ENCODE measurements at regions not wholly inside any gene's neighbourhood (a gene's known extent, or its start where the extent isn't known, plus 50 kb on each side); places are given as distances from the start of the nearest gene placed in this dataset.
"Not testable (repeated sequence)": the region's sequence is repeated elsewhere in the genome, so short reads cannot be mapped to it uniquely, and the experiment has no call there.

DNA sequence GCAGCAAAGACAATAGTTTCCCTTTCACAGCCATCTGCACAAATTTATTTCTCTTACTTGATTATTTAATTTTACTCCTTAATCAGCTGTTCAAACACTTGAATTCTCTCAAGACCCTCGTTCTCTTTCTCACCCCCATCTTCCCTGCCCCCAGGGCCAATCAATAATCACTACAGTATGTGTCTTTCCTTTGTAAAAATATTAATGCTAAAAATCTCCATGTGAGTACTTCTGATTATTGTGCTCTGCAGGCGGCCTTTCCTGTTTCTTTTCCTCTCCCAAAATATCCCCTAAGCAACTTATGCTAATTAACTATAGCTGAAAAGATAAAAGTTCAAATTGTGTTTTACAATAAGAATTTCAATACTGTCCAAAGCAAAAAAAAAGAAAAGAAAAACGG lies 617.0 kb upstream of the CBLB start:
- no peak overlapping the region for H3K27ac ChIP-seq (ENCODE audit: low read depth in 1 of 2, low read length in 2 of 2)
- WGBS: 44% methylated on average over 3 of the region's 3 CpGs
- DNase-seq (ENCODE audit: low spot score): no peak
- H3K27me3 ChIP-seq (ENCODE audit: control insufficient read depth in 4 of 4, insufficient read depth in 4 of 4, low read length in 3 of 4): no peaks in the 10 kb centered on the region
- peaks cover 0 to 2% (median under 1%) of the 10 kb centered on the region in 4 donors for H3K9me3 ChIP-seq (ENCODE audit: control insufficient read depth in 4 of 4, low read length in 3 of 4)
- H3K4me1 ChIP-seq (ENCODE audit: control insufficient read depth in 4 of 4, insufficient read depth in 4 of 4, low read length in 3 of 4): no peaks in the 10 kb centered on the region
- no peak overlapping the region for H3K9ac ChIP-seq (ENCODE audit: low read depth in 1 of 2, low read length in 2 of 2)
- H3K4me3 ChIP-seq (ENCODE audit: low read depth in 1 of 3, low read length in 3 of 3): no peak overlapping the region
- TF ChIP-seq FOXA1 (IDR thresholded peaks at IDR 0.05) (no peak), NR2F2 (IDR thresholded peaks at IDR 0.05) (no peak), RAD21 (IDR thresholded peaks at IDR 0.05) (no peak), SP1 (IDR thresholded peaks at IDR 0.05) (no peak), HNF4A (conservative IDR thresholded peaks at IDR 0.05) (no peak), RXRA (IDR thresholded peaks at IDR 0.05) (no peak), YY1 (IDR thresholded peaks at IDR 0.05) (no peak), HNF4G (IDR thresholded peaks at IDR 0.05) (no peak)
- TF ChIP-seq, protein P1, sequence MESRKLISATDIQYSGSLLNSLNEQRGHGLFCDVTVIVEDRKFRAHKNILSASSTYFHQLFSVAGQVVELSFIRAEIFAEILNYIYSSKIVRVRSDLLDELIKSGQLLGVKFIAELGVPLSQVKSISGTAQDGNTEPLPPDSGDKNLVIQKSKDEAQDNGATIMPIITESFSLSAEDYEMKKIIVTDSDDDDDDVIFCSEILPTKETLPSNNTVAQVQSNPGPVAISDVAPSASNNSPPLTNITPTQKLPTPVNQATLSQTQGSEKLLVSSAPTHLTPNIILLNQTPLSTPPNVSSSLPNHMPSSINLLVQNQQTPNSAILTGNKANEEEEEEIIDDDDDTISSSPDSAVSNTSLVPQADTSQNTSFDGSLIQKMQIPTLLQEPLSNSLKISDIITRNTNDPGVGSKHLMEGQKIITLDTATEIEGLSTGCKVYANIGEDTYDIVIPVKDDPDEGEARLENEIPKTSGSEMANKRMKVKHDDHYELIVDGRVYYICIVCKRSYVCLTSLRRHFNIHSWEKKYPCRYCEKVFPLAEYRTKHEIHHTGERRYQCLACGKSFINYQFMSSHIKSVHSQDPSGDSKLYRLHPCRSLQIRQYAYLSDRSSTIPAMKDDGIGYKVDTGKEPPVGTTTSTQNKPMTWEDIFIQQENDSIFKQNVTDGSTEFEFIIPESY (IDR thresholded peaks at IDR 0.05): no peak
- no peaks in the 10 kb centered on the region for H3K36me3 ChIP-seq (ENCODE audit: control insufficient read depth in 4 of 4, insufficient read depth in 3 of 4, low read depth in 1 of 4, low read length in 3 of 4)

DNA sequence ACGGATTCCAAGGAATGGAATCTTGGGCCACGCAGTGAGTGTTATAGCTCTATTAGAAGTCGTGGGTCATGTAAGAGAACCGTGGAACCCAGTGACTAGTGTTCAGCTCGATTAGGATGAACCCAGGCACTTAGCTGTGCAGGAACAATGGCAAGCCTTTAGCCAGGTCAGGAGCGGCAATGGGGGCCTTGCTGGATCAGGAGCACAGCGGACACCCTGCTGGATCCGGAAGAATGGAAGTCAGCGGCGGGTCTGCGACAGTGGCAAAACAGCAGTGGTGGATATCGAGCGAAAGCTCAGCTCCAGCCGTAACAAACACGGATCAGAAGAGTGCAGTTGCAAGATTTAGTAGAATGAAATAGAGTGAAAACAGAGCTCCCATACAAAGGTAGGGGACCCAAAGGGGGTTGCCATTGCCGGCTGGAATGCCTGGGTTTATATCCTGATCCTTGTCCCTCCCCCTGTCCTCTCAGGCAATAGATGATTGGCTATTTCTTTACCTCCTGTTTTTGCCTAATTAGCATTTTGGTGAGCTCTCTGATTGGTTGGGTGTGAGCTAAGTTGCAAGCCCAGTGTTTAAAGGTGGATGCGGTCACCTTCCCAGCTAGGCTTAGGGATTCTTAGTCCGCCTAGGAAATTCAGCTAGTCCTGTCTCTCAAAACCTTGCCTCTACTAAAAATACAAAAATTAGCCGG lies 618.3 kb upstream of the CBLB start:
- H3K4me1 ChIP-seq (ENCODE audit: control insufficient read depth in 4 of 4, insufficient read depth in 4 of 4, low read length in 3 of 4); H3K9ac ChIP-seq (ENCODE audit: low read depth in 1 of 2, low read length in 2 of 2): not testable (repeated sequence)

DNA sequence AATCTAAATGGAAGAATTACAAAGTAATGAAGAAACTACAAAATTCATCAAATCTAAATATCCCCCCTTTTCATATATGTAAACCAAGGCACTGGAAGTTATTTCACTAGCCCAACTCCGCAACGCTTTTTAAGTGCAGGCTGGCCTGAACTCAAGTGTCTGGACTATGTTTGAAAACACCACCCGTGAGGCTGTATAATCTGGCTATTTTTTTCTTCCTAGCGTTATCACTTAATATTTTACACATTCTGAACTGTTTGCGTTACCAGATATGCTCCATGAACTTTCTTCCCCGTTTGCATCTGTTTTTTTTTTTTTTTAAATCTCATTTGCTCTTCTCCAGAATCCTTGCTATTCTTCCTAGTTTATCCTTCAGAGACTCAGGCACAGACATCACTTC lies 619.5 kb upstream of the CBLB start:
- no peak for DNase-seq (ENCODE audit: low spot score)
- no peak overlapping the region for H3K4me3 ChIP-seq (ENCODE audit: low read depth in 1 of 3, low read length in 3 of 3)
- no peaks in the 10 kb centered on the region for H3K27me3 ChIP-seq (ENCODE audit: control insufficient read depth in 4 of 4, insufficient read depth in 4 of 4, low read length in 3 of 4)
- no peak overlapping the region for H3K27ac ChIP-seq (ENCODE audit: low read depth in 1 of 2, low read length in 2 of 2)
- H3K4me1 ChIP-seq (ENCODE audit: control insufficient read depth in 4 of 4, insufficient read depth in 4 of 4, low read length in 3 of 4): no peaks in the 10 kb centered on the region
- H3K9me3 ChIP-seq (ENCODE audit: control insufficient read depth in 4 of 4, low read length in 3 of 4): no peaks in the 10 kb centered on the region
- no peak overlapping the region for H3K9ac ChIP-seq (ENCODE audit: low read depth in 1 of 2, low read length in 2 of 2)
- TF ChIP-seq RXRA (IDR thresholded peaks at IDR 0.05): no peak
- TF ChIP-seq EGR1 (IDR thresholded peaks at IDR 0.05; ENCODE audit: low read depth in 2 of 2): no peak
- TF ChIP-seq FOXA1 (IDR thresholded peaks at IDR 0.05): no peak
- TF ChIP-seq RAD21 (IDR thresholded peaks at IDR 0.05): no peak
- TF ChIP-seq, protein P2, sequence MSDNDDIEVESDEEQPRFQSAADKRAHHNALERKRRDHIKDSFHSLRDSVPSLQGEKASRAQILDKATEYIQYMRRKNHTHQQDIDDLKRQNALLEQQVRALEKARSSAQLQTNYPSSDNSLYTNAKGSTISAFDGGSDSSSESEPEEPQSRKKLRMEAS (IDR thresholded peaks at IDR 0.05): no peak
- no peak for TF ChIP-seq JUND (IDR thresholded peaks at IDR 0.05)
- TF ChIP-seq, protein P1 (IDR thresholded peaks at IDR 0.05): no peak
- TF ChIP-seq FOXA2 (IDR thresholded peaks at IDR 0.05): no peak
- no peak for TF ChIP-seq HNF4A (conservative IDR thresholded peaks at IDR 0.05)
- no peak for TF ChIP-seq TAF1 (conservative IDR thresholded peaks at IDR 0.05)
- TF ChIP-seq, protein P3, sequence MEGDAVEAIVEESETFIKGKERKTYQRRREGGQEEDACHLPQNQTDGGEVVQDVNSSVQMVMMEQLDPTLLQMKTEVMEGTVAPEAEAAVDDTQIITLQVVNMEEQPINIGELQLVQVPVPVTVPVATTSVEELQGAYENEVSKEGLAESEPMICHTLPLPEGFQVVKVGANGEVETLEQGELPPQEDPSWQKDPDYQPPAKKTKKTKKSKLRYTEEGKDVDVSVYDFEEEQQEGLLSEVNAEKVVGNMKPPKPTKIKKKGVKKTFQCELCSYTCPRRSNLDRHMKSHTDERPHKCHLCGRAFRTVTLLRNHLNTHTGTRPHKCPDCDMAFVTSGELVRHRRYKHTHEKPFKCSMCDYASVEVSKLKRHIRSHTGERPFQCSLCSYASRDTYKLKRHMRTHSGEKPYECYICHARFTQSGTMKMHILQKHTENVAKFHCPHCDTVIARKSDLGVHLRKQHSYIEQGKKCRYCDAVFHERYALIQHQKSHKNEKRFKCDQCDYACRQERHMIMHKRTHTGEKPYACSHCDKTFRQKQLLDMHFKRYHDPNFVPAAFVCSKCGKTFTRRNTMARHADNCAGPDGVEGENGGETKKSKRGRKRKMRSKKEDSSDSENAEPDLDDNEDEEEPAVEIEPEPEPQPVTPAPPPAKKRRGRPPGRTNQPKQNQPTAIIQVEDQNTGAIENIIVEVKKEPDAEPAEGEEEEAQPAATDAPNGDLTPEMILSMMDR (IDR thresholded peaks at IDR 0.05; ENCODE audit: low read depth, low read length, missing input control): no peak
- TF ChIP-seq, protein P4, sequence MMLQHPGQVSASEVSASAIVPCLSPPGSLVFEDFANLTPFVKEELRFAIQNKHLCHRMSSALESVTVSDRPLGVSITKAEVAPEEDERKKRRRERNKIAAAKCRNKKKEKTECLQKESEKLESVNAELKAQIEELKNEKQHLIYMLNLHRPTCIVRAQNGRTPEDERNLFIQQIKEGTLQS (IDR thresholded peaks at IDR 0.05): no peak
- TF ChIP-seq, protein P5, sequence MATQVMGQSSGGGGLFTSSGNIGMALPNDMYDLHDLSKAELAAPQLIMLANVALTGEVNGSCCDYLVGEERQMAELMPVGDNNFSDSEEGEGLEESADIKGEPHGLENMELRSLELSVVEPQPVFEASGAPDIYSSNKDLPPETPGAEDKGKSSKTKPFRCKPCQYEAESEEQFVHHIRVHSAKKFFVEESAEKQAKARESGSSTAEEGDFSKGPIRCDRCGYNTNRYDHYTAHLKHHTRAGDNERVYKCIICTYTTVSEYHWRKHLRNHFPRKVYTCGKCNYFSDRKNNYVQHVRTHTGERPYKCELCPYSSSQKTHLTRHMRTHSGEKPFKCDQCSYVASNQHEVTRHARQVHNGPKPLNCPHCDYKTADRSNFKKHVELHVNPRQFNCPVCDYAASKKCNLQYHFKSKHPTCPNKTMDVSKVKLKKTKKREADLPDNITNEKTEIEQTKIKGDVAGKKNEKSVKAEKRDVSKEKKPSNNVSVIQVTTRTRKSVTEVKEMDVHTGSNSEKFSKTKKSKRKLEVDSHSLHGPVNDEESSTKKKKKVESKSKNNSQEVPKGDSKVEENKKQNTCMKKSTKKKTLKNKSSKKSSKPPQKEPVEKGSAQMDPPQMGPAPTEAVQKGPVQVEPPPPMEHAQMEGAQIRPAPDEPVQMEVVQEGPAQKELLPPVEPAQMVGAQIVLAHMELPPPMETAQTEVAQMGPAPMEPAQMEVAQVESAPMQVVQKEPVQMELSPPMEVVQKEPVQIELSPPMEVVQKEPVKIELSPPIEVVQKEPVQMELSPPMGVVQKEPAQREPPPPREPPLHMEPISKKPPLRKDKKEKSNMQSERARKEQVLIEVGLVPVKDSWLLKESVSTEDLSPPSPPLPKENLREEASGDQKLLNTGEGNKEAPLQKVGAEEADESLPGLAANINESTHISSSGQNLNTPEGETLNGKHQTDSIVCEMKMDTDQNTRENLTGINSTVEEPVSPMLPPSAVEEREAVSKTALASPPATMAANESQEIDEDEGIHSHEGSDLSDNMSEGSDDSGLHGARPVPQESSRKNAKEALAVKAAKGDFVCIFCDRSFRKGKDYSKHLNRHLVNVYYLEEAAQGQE (IDR thresholded peaks at IDR 0.05): no peak
- no peak for TF ChIP-seq NR2F2 (IDR thresholded peaks at IDR 0.05)
- no peak for TF ChIP-seq HNF4G (IDR thresholded peaks at IDR 0.05)
- TF ChIP-seq GABPA (IDR thresholded peaks at IDR 0.05 in 1 of 2, conservative IDR thresholded peaks at IDR 0.05 in 1 of 2): no peak
- H3K36me3 ChIP-seq (ENCODE audit: control insufficient read depth in 4 of 4, insufficient read depth in 3 of 4, low read depth in 1 of 4, low read length in 3 of 4): no peaks in the 10 kb centered on the region
- 74% methylated on average over 6 of the region's 6 CpGs for WGBS

More for the DNA sequence above, 618.3 kb upstream of the CBLB start:
- not testable (repeated sequence) for DNase-seq (ENCODE audit: low spot score); H3K4me3 ChIP-seq (ENCODE audit: low read depth in 1 of 3, low read length in 3 of 3); H3K27me3 ChIP-seq (ENCODE audit: control insufficient read depth in 4 of 4, insufficient read depth in 4 of 4, low read length in 3 of 4); H3K27ac ChIP-seq (ENCODE audit: low read depth in 1 of 2, low read length in 2 of 2); H3K36me3 ChIP-seq (ENCODE audit: control insufficient read depth in 4 of 4, insufficient read depth in 3 of 4, low read depth in 1 of 4, low read length in 3 of 4); H3K9me3 ChIP-seq (ENCODE audit: control insufficient read depth in 4 of 4, low read length in 3 of 4)
- WGBS: 92% methylated on average over 19 of the region's 19 CpGs

Measured in liver (tissue), 8 donors.